HG02885 (cell line): ENCODE measurements at regions not wholly inside any gene's neighbourhood (a gene's known extent, or its start where the extent isn't known, plus 50 kb on each side); places are given as distances from the start of the nearest gene placed in this dataset.

ENCODE experiments used
- ATAC-seq: cut with Tn5 transposase; IDR thresholded peaks from one replicate; pipeline ENCODE4 v1.9.1; 2021; ENCODE audit warnings: mild to moderate bottlenecking; ENCODE audit not compliant: unreplicated experiment, poor library complexity

GRCh38 chr5:56523790-56524575 lies 290.9 kb upstream of the ANKRD55 start:
- ATAC-seq, result no peak

GRCh38 chr5:56522960-56523359 lies 289.8 kb upstream of the ANKRD55 start:
- ATAC-seq, result no peak

GRCh38 chr5:56522169-56522568 lies 289.0 kb upstream of the ANKRD55 start:
- no peak for ATAC-seq

- no peak for ATAC-seq
Observed at GRCh38 chr5:56520986-56521730, 288.0 kb upstream of the ANKRD55 start.

GRCh38 chr5:56518820-56519219 lies 285.7 kb upstream of the ANKRD55 start:
- no peak for ATAC-seq

- ATAC-seq, result no peak
Observed at GRCh38 chr5:56517011-56517416, 283.9 kb upstream of the ANKRD55 start.

GRCh38 chr5:56516441-56516840 lies 283.3 kb upstream of the ANKRD55 start:
- no peak for ATAC-seq

- ATAC-seq, result no peak
Observed at GRCh38 chr5:56516035-56516434, 282.9 kb upstream of the ANKRD55 start.

- no peak for ATAC-seq
Observed at GRCh38 chr5:56515011-56515410, 281.9 kb upstream of the ANKRD55 start.

- no peak for ATAC-seq
Observed at GRCh38 chr5:56514245-56514644, 281.1 kb upstream of the ANKRD55 start.

- ATAC-seq, result no peak
Observed at GRCh38 chr5:56513141-56513540, 280.0 kb upstream of the ANKRD55 start.

GRCh38 chr5:56512313-56512996 lies 279.3 kb upstream of the ANKRD55 start:
- ATAC-seq, result no peak

GRCh38 chr5:56511326-56511841 lies 278.3 kb upstream of the ANKRD55 start:
- ATAC-seq, result no peak

GRCh38 chr5:56508249-56508648 lies 275.1 kb upstream of the ANKRD55 start:
- ATAC-seq, result no peak

GRCh38 chr5:56507351-56507930 lies 274.3 kb upstream of the ANKRD55 start:
- ATAC-seq, result no peak

GRCh38 chr5:56506211-56506965 lies 273.3 kb upstream of the ANKRD55 start:
- ATAC-seq, result no peak

GRCh38 chr5:56503929-56504328 lies 270.8 kb upstream of the ANKRD55 start:
- ATAC-seq, result no peak

GRCh38 chr5:56501781-56502557 lies 268.8 kb upstream of the ANKRD55 start:
- no peak for ATAC-seq

- ATAC-seq, result no peak
Observed at GRCh38 chr5:56499901-56500300, 266.8 kb upstream of the ANKRD55 start.
